ENCODE measurements at regions not wholly inside any gene's neighbourhood (a gene's known extent, or its start where the extent isn't known, plus 50 kb on each side); places are given as distances from the start of the nearest gene placed in this dataset.
"Not testable (repeated sequence)": the region's sequence is repeated elsewhere in the genome, so short reads cannot be mapped to it uniquely, and the experiment has no call there.

DNA sequence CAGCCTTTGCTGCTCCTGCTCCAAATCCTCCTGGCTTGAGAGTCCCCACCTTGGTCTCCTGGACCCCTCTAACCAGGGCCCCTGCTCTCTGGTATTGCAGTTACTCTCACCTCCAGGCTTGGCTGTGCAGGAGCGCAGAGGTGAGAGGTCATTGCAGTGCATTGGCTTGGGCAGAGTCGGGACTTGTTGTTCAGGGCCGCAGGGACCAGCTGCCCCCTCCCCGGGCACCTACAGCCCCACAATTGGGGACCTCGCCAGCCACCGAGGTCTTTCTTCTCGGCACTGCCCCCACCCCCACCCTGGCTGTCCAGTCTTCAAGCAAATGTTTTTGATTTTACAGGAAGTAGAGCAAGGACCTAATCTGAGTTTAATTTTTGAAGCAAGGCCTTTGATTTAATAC, 65.5 kb upstream of the FGF3 start:
- DNase-seq, result no peak

DNA sequence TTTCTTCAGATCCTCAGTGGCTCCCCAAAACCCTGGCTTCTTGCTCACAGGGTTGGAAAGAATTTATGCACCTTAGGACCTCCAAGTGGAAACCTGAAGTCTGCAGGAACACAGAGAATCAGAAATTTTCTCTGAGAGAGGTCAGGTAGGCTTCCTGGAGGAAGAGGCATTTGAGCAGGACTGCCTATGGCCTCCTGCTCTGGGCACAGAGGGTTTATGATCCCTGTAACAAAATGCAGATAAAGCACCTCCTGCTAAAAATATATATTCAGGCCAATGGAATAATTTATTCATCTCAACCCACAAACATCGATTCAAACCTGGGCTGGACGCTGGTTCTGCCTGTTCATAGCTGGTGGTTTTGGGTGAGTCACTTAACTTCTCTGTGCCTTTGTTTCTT, 68.1 kb upstream of the FGF3 start:
- no peak for DNase-seq

DNA sequence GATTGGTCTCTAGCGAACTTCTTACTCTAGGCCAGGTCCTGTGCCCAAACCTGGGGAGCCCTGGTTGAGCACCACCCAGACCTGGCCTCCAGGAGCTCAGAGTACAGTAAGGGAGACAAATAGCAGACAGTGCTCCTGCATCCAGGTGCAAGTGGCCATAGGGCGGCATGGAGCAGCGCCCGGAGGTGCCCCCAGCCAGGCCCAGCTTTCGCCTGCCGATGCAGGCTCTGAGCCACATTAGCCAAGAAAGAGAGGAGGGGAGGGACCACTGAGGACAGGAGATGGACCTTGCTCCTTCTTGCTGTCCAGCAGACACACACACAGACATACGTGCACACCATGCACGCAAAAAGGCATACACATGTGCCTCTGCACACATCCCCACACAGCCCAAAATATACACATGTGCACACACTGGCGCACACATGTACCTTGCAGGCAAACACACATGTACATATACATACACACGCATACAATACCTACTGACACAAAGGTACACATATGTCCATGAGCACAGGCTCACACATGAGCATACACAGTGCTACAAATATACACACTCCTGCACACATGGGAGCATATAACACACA, 68.7 kb upstream of the FGF3 start:
- no peak for DNase-seq

DNA sequence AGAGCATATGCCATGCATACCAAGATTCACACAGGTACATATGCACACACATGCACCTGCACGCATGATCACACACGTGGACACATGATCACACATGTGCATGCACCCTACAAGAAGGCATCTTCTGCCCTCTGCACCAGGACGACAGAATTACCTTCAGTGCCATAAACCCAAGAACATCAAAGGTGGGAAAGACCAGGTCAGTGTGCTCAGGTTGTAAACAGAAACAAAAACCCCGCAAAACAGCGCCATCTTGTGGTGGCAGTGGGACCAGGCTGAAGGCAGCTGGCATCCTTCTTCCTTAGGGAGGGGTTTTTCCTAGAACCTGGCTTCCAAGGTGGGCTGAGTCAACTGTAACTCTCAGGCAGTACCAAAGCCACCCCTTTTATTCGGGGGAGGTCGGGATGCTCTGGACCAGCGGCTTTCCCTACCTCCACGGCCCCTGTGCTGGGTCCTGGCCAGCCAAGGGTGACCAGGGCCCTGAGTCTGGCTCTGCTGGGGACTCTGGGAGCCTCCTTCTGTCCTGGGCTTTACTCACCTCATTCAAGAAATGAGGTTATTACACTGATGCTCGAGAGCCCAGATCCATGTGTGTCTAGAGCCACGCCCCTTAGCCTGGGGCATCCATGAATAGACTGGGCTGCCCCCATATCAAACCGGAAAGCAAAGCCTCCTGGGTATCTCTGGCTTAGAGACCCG, 69.4 kb upstream of the FGF3 start:
- peak; percentile 29 for DNase-seq

DNA sequence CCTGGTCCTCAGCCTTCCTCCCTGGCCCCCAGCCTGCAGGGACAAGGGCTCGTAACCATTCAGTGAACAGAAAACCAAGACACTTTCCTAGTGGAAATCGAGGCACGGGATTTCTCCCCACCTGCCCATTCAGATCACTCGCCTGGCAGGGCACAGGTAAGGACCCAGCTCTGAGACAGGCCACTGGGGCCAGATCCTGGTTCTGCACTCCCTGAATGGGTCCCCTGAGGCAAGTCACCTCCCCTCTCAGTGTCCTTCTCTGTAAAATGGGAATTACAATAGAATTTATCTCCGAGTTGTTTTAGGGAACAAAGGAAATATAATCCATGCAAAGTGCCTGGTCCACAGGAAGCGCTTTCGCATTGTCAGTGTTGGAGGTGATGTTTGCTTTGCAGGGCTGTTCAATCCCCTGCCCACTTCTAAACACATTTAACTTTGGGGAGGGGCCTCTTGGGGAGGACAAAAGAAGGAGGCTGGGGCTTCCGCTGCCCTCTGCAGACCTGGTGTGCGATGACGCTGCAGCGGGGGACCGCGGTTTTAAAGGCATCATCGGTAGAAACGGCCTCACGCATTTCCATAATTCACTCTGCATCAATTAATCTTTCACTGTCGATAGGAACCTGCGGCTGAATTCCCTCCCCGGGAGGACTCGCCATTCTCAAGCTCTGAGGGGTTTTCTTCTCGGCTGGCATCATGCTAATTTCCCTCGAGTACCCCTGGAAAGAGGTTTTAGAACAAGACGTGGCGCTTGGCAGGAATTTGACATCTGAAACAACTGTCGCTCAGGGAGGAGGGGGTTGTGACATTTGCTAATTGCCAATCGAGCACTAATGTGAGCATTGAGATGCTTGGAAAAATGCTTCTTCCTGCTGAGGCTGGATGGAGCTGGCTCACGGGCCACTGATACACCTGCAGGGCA, 70.4 kb upstream of the FGF3 start:
- no peak for DNase-seq

DNA sequence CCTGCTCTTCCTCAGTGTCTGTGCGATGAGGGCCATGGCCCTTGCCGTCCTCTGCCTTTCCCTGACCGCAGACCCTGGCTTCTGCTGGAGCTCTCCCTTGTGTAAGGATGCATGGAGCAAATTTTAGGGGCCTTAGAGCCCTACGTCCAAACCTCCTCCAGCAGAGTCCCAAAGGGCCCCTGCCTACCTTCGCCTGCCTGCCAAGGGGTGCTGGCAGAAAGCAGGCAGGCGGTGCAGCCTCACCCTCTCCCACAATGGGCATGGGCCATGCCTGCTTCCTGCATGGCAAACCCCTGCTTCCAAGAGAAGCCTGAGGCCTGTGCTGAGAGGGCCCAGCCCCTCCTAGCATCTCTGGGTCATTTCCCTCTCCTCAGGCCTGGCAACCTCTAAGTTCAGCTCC, 71.3 kb upstream of the FGF3 start:
- DNase-seq, result no peak

DNA sequence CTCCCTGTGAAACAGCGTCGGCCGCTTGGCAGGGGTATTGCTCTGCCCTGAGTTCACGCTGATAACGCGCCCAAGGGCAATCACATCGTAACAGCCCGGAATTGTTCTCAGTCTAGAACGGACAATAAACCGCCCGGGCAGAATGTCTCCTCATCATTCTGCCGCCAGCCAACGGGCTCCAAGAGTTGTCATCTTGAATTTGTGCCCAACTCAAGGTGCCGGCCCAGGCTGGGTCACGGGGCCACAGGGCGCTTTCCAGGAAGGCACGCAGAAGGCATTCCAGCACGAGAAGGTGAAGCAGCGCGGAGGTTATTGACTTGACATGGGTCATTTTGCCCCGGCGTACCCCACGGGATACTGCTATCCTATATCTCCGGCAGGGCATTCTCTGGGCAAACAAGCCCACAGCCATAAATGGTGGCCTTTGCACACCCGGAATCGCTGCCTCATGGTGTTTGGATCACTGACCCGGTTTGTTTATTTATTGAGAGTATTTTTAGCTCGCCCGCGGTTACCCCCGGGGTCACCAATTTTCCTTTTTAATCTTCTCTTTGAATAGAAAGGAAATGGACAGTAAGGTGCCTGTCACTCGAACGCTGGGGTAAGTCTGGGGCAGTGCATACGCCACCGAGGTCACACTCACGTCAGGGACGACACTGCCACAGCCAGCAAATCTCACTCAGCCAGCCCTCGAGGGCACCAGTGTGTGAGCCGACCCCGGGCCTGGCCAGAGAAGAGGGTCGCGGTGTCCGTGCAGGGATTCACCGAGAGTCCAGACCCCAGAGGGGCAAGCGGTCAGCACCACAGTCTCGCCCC, 72.4 kb upstream of the FGF3 start:
- no peak for DNase-seq

DNA sequence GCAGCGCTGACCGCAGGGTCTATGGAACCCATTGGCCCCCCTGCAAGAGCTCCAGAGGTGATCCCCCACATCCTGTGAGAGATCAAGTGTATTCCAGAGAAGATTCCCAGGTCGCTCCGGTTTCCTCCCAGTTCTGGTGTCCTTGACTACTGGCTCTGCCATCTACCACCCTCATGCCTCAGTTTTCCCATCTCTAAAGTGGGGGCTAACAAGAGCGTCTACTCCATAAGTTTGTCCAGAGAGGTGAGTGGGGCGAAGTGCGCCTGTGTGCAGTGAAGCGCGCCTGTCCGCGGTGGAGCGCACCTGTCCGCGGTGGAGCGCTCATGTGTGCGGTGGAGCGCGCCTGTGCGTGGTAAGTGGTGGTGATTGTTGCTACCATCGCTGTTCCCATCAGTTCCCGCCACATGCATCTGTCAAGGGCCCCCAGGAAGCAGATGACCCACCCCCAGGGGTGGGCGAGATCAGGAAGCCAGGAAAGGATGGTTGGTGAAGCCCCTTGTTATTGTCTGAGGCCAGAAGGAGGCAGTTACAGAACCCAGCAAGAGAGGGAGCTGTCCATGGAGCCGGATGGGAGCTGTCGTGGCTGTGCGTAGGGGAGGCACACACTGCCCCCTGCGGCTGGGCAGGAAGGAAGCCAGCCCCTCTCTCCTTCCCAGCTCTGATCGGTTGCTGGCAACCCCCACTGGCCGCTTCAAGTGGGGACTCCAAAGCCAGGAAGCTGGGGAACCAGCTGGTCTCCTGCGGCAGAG, 73.2 kb upstream of the FGF3 start:
- DNase-seq, result no peak

DNA sequence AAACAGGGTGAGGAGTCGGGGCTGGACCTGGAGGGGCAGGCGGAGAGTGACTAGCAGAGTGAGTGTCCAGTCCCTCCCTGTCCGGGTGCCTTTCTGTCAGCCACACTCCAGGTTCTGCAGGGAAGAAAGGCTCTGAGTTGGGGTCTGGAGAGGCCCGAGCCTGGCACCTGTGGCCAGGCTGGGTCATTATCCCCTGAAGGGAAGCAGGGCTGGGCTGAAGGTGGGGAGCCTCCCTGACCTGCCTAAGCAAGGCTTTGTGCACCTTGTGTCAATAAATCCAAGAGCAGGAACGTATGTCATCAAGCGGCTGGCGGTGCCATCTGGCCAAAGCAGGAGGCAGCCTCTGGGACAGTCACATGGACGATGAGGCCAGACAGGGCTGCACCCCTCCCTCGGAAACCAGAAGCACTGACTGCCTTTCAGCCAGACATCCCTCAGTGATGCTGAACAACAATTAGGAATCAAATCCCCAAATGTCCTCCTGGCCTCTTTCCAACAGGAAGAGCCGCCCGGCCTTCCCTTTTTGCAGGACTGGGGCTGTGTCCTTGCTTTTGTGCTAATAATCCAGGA, 73.9 kb upstream of the FGF3 start:
- no peak for DNase-seq

DNA sequence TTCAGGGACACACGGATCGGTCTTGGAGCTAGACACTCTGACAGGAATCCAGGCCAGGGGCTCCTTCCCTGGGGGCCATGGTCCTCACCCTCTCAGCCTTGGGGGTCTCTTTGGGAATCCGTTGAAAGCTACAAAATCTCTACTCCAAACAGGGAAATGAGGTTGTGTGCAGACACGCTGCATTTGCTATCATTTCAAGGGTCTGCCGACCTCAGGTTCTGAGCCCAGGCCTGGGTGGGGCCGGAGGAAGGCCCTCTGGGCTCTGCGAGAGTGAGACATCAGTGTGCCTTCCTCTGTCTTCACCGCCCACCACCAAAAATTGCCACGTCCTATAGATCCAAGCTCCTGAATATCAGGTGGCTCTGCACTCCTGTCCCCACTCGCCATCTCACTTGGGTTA, 74.4 kb upstream of the FGF3 start:
- DNase-seq, result no peak

DNA sequence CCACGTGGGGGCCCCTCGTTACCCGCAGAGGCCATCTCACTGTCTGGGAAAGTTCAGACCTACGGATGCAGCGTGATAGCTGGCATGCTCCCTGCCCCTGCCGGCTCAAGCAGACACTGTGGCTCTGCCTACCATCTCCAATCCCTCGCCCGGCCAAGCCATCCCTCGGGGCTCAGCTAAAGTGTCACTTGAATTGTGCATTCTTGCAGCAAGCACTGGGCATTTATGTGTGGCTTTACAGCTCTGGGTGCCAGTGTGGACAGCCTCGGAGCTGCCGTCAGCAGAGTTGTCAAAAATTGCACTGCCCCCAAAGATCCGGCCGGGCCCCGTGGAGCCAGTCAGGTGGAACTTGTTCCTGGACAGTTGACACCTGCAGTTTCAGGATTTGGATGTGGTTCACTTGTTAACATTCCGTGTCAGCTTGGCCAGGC, 75.0 kb upstream of the FGF3 start:
- no peak for DNase-seq

DNA sequence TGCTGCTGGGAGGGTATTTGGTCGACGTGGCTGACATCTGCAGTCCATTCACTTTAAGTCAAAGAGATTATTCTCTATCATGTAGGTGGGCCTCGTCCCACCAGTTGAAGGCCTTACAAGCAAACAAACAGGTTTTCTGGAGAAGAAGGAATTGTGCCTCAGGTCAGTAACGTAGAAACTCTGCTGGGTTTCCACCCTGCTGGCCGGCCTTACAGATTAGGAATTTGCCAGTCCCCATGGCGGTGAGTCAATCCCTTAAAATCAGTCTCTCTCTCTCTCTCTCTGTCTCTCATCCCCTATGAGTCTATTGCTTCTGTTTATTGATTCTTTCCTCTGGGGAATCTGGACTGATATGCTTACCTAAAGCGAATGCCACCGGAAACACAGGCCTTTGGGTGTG, 75.4 kb upstream of the FGF3 start:
- DNase-seq, result no peak

DNA sequence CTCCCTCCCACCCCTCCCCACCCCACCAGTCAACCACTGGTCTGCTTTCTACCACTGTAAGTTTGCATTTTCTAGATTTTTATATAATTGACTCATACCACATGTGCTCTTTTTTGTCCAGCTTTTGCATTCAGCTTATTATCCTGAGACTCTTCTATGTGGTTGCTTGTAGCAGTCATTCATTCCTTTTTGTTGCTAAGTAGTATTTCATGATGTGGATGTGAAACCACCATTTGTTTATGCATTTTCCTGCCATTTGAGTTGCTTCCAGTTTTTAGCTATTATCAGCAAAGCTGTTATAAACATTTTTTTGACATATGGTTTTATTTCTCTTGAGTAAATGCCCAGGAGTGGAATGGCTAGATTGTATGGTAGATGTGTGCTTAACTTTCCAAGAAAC, 77.0 kb upstream of the FGF3 start:
- DNase-seq, result no peak

DNA sequence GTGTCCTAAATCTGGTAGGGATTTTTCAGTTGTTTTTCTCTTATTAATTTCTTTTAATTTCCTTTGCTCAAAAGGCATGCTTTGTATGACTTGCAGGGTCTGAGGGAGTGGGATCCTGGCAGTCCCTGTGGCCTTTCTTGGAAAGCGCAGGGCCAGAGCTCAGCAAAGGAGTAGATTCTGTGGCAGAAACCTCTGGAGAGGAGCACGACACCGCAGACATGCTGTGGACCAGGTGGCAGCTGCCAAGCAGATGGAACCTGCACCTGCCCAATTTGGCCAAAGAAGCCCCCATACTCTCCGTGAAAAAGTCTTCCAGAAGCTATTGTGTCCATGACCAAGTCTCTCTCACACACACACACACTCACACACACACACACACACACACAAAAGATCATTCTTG, 78.9 kb upstream of the FGF3 start:
- no peak for DNase-seq

DNA sequence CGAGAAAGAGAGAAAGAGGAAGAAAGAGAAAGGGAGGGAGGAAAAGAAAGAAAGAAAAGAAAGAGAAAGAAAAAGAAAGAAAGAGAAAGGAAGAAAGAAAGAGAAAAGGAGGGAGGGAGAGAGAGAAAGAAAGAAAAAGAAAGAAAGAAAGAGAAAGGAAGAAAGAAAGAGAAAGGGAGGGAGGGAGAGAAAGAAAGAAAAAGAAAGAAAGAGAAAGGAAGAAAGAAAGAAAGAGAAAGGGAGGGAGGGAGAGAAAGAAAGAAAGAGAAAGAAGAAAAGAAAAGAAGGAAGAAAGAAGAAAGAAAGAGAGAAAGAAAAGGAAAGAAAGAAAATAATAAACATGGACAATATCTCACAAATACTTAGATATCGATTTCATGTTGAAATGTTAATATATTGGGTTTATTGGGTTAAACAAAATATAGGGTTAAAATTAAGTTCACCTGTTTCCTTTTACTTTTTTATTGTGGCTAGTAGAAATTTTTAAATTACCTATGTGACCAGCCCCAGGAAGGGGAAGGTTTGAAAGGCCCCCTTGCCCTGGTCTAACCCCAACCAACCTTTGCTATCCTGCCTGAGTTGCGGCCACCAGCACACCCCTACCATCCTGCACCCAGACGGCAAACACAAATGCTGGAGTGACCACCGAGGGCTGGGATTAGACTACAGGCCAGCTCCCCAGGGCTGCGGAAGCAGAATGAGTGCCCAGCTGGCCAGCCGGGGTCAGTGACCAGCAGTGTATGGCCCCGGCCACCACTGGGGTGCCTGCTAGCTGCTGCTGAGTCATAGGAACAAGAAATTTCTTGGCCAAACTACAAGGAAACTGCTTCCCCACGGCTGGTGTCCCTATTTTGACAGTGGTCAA, 81.0 kb upstream of the FGF3 start:
- DNase-seq, result no peak

DNA sequence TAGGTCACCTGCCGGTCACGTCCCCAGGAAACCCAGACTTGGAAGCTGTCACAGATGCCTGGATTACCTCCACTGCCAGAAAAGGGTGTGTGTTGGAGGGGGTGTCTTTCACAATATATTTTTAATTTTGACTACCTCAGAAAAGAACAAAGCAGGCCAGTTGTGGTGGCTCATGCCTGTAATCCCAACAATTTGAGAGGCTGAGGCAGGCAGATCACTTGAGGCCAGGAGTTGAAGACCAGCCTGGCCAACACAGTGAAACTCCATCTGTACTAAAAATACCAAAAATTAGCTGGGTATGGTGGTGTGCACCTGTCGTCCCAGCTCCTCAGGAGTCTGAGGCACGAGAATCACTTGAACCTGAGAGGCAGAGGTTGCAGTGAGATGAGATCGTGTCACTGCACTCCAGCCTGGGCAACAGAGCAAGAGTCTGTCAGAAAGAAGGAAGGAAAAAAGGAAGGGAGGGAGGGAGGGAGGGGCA, 81.6 kb upstream of the FGF3 start:
- DNase-seq, result not testable (repeated sequence)

DNA sequence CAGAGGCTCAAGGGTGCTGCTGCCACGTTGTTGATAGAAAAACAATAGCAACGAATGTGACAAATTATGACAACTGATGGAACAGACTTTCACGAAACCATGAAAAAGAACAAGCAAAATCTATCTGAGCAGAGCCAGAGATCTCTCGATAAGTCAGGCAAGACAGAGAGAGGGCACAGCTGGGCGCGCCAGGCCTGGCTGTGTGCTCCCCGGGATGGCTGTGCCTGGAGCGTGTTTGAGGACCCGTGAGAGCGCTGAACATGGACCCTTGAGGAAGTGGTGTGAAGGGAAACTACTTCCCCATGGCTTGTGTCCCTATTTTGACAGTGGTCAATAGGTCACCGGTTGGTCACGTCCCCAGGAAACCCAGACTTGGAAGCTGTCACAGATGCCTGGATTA, 83.1 kb upstream of the FGF3 start:
- no peak for DNase-seq

DNA sequence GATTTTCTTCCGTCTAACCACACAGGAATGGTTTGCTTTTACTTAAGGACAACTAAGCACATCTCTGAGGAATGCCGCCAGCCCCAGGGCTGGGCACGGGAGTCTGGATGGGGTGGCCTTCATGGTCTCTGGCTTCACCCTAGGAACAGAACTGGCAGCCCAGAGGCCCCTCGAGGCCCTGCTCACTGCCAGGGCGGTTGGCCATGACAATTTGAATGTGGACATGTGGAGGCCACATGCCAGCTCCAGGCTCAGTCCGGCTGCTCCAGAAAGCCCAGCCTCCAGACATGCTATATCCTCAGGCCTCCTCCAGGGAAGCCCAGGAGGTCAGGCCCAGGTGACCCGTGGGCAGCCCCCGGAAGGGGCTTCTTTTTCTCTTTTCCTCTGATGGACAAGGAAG, 84.0 kb upstream of the FGF3 start:
- no peak for DNase-seq

DNA sequence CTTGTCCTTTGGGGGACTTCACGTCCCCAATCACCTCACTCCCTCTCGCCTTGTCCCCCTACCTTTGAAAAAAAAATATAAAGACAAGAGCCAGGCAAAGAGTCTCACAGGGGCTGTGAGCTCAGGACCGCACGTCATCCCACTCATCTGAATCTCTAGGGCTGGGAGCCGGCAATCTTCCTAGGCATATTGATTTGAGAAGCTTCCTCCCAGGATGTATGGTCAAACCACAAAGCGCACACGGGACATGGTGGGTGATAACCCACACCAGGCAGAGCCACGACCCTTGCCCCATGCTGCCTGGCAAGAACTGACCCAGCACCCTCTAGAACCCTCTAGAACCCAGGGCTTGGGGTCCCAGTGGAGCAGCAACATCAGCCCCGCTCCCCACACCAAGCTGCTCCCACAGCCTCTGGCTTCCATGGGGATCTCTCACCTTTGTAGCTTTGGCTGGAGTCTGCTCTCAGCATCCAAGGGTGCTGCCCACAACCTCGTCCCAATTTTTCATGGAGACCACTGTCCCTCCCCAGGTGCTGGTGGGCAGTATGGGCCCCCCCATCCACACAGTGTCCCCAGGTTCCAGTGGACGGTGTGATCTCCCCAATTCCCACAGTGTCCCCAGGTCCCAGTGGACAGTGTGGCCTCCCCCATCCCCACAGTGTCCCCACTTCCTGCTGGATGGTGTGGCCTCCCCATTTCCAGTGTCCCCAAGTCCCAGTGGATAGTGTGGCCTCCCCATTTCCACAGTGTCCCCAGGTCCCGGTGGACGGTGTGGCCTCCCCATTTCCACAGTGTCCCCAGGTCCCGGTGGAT, 85.2 kb upstream of the FGF3 start:
- no peak for DNase-seq

All from right lung (tissue), 2 donors.